ENCODE measurements at regions not wholly inside any gene's neighbourhood (a gene's known extent, or its start where the extent isn't known, plus 50 kb on each side); places are given as distances from the start of the nearest gene placed in this dataset. TPM values are rescaled to one million over a fixed set of nuclear protein-coding genes. Genes with fewer than 3 reads are reported as not detected.

GRCh38 chrX:3403748-3404147 is 57.3 kb upstream of the MXRA5 start:
- no peak overlapping the region for H3K9ac ChIP-seq (ENCODE audit: low read depth in 1 of 2, low read length in 2 of 2)
- H3K27ac ChIP-seq (ENCODE audit: low read depth in 1 of 2, low read length in 2 of 2) = no peak overlapping the region
- no peak for DNase-seq (ENCODE audit: low spot score)
- TF ChIP-seq ZBTB33 (IDR thresholded peaks at IDR 0.05) (no peak), FOXA1 (IDR thresholded peaks at IDR 0.05) (no peak), ATF3 (IDR thresholded peaks at IDR 0.05) (no peak), REST (IDR thresholded peaks at IDR 0.05) (no peak)
- no peaks in the 10 kb centered on the region for H3K27me3 ChIP-seq (ENCODE audit: control insufficient read depth in 4 of 4, insufficient read depth in 4 of 4, low read length in 3 of 4)
- H3K36me3 ChIP-seq (ENCODE audit: control insufficient read depth in 4 of 4, insufficient read depth in 3 of 4, low read depth in 1 of 4, low read length in 3 of 4) = no peaks in the 10 kb centered on the region
- WGBS = 89% methylated on average over 1 of the region's 1 CpG
- H3K9me3 ChIP-seq (ENCODE audit: control insufficient read depth in 4 of 4, low read length in 3 of 4) = no peaks in the 10 kb centered on the region
- H3K4me3 ChIP-seq (ENCODE audit: low read depth in 1 of 3, low read length in 3 of 3) = no peak overlapping the region
- H3K4me1 ChIP-seq (ENCODE audit: control insufficient read depth in 4 of 4, insufficient read depth in 4 of 4, low read length in 3 of 4) = no peaks in the 10 kb centered on the region

Small RNA genes lying in the stretch of these regions (small RNA-seq; reads per million reads assigned to genes)
- not detected for gene SNORA48B

Data from liver (tissue), 8 donors.